ENCODE measurements at regions not wholly inside any gene's neighbourhood (a gene's known extent, or its start where the extent isn't known, plus 50 kb on each side); places are given as distances from the start of the nearest gene placed in this dataset.

- TF ChIP-seq CTCF (IDR thresholded peaks at IDR 0.05; ENCODE audit: low read length) (no peak), EZH2 (IDR thresholded peaks at IDR 0.05; ENCODE audit: borderline replicate concordance, low read length) (no peak)
Observed at GRCh38 chr4:26152056-26152455, 168.8 kb upstream of the RBPJ start.

Data from OCI-LY1 (cell line).